Psoas muscle (tissue), 7 donors: ENCODE measurements at regions not wholly inside any gene's neighbourhood (a gene's known extent, or its start where the extent isn't known, plus 50 kb on each side); places are given as distances from the start of the nearest gene placed in this dataset.

Source experiments
- ATAC-seq, 4 donors: fragments of 200-7000 bp; cut with Tn5 transposase; one replicate each; pipeline ENCODE4 v1.9.1; 2020; ENCODE audit warnings: moderate library complexity in 3 of 4, mild to moderate bottlenecking in 2 of 4
- DNase-seq, 2 donors: peaks; one replicate each; pipeline ENCODE4 v3.0.0-alpha.2; 2020
- H3K27ac ChIP-seq: fragments of 200-600 bp; one replicate; pipeline ENCODE4 v1.8.0; 2022
- H3K27me3 ChIP-seq, 3 donors: fragments of 200-600 bp in 1 of 3; one replicate each; pipeline versions ENCODE4 v1.6.1 to v1.8.0; 2013 to 2022; ENCODE audit warnings: low read length in 2 of 3, mild to moderate bottlenecking in 2 of 3, moderate library complexity in 1 of 3; ENCODE audit not compliant: insufficient read depth in 3 of 3
- H3K36me3 ChIP-seq, 2 donors: fragments of 200-600 bp in 1 of 2; one replicate each; pipeline versions ENCODE4 v1.6.1 to v1.8.0; 2013 to 2022; ENCODE audit warnings: low read depth in 1 of 2, mild to moderate bottlenecking in 1 of 2, moderate library complexity in 1 of 2; ENCODE audit not compliant: insufficient read depth in 1 of 2
- H3K4me1 ChIP-seq: fragments of 200-600 bp; one replicate; pipeline ENCODE4 v1.8.0; 2022
- H3K4me3 ChIP-seq: fragments of 200-600 bp; one replicate; pipeline ENCODE4 v1.8.0; 2022; ENCODE audit warnings: mild to moderate bottlenecking
- H3K9me3 ChIP-seq: fragments of 200-600 bp; one replicate; pipeline ENCODE4 v1.8.0; 2022
- WGBS, 3 donors: extraction: QIAGEN DNeasy Blood & Tissue Kit; methylation state at CpG; one replicate each; pipeline versions ENCODE4 v1.1.6 to v1.1.7; 2013; 5-methylcytosine and 5-hydroxymethylcytosine counted together
- intact Hi-C, 2 donors: fragments of 100-400 bp; cut with DNase I; formaldehyde crosslinking; loops; one replicate each; pipeline versions ENCODE4 v1.11.0 to v1.14.2; 2022
- TF ChIP-seq, protein P1 (sequence below): fragments of 200-600 bp; IDR thresholded peaks from one replicate; pipeline ENCODE4 v1.8.0; 2022; ENCODE audit warnings: antibody characterized with exemption
- donor health status: healthy with polysubstance abuse.
- donor health status: DM: no; HTN: no; CAD: no; lungs with moderate emphysema.
- donor health status: Bipolar disorder and iron deficiency.
- donor health status: healthy.
- donor health status: DM: yes; HTN: yes; CAD: no.
- donor health status: DM: no; HTN: no; CAD: no.
- donor health status: DM: yes; HTN: yes; CAD: no.

DNA sequence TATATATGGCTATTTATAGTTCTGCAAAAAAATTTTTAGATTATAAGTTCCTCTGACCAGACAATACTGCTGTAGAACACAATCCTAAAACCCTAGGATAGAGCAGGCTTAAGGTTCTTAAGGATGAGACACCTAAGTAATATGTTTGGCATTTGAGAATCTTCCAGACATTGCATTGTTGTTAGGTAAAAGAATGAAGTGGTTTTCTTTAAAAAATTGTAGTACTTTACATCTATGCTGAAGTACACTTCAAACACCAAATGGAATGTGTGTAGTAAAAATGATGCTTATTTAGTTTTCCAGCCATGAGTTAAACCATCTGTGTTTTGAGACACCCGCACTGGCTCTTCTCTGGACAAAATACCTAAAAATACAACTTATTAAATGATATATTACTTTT lies 857.7 kb downstream of the OTOL1 start:
- 82 to 94% (median 85%) methylated on average over 1 of the region's 1 CpG for WGBS, 3 donors
- TF ChIP-seq, protein P1, sequence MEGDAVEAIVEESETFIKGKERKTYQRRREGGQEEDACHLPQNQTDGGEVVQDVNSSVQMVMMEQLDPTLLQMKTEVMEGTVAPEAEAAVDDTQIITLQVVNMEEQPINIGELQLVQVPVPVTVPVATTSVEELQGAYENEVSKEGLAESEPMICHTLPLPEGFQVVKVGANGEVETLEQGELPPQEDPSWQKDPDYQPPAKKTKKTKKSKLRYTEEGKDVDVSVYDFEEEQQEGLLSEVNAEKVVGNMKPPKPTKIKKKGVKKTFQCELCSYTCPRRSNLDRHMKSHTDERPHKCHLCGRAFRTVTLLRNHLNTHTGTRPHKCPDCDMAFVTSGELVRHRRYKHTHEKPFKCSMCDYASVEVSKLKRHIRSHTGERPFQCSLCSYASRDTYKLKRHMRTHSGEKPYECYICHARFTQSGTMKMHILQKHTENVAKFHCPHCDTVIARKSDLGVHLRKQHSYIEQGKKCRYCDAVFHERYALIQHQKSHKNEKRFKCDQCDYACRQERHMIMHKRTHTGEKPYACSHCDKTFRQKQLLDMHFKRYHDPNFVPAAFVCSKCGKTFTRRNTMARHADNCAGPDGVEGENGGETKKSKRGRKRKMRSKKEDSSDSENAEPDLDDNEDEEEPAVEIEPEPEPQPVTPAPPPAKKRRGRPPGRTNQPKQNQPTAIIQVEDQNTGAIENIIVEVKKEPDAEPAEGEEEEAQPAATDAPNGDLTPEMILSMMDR, result no peak
- no peak for DNase-seq

DNA sequence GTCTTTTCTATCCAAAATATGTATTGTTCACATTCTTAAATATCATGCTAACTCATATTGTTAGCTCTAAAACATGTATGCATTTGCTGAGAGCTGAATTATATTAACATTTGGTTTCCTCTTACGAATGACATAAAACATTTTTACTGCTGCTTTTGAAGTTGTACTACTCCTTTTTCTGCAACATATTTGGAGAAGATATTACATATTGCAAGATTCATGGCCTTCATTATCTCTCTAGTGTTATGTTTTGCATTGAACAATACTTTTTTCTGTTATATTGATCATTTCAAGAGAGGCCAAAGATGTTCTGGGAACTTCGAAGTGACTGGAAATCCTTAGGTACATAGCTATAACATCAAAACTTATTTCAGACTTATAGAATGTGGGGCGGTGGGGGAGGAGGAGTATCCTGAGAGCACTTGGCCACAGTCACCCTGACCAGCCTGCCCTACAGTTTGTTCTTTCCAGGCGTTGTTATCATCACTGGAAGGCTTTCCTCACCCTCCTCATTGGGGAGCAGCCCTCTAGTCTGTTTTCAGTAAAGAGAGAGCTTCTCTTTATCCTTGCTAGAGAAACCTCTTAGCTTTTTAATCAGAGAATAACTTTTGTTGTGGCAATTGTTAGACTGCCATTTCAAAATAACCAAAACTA lies 868.6 kb downstream of the OTOL1 start:
- no peak overlapping the region for H3K4me3 ChIP-seq
- TF ChIP-seq, protein P1, result no peak
- WGBS, 3 donors, result 61 to 73% (median 68%) methylated on average over 4 of the region's 4 CpGs
- no peaks in the 10 kb centered on the region for H3K27me3 ChIP-seq
- intact Hi-C loops, result no loop called here
- H3K9me3 ChIP-seq, result no peaks in the 10 kb centered on the region
- no peak for DNase-seq
- no peak overlapping the region for H3K27ac ChIP-seq
- no peaks in the 10 kb centered on the region for H3K36me3 ChIP-seq
- ATAC-seq, result no peak
- H3K4me1 ChIP-seq, result peaks cover 16% of the 10 kb centered on the region

More for the DNA sequence above, 857.7 kb downstream of the OTOL1 start:
- H3K4me1 ChIP-seq, result no peaks in the 10 kb centered on the region
- intact Hi-C loops, result no loop called here
- H3K4me3 ChIP-seq, result no peak overlapping the region
- ATAC-seq, result no peak
- H3K36me3 ChIP-seq, result no peaks in the 10 kb centered on the region
- H3K27me3 ChIP-seq, result no peaks in the 10 kb centered on the region
- no peak overlapping the region for H3K27ac ChIP-seq
- H3K9me3 ChIP-seq, result no peaks in the 10 kb centered on the region

DNA sequence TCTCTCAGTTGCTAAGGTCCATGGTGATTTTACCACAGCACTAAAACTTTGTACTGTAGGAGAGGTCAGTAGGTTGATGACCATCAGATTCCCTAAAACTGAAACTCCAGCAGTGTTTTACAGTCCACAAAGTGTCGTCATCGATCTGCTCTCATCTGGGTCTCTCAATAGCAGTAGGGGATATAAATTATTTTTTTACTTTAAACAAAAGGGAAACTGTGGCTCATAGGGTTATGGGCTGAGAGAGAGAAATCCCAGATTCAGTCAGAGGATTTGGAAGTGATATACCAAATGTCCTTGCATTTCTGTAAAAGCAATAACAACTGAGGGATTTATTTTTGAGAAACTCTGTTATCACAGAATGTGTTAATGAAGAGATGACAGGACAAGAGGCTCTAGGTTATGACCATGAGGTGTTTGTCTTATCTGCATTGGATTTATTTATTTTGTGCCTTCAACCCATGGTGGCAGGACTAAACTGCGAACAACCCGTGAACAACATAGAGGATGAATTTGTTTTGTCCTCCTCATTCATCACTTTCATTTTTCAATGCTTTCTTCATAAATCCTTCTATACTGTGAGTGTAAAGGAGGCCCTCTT lies 869.7 kb downstream of the OTOL1 start:
- intact Hi-C loops, result no loop called here
- 77 to 86% (median 85%) methylated on average over 4 of the region's 4 CpGs for WGBS, 3 donors
- Histone ChIP-seq H3K27me3 (no peaks in the 10 kb centered on the region), H3K9me3 (no peaks in the 10 kb centered on the region), H3K27ac (no peak overlapping the region), H3K4me1 (peaks cover 21% of the 10 kb centered on the region), H3K36me3 (no peaks in the 10 kb centered on the region), H3K4me3 (no peak overlapping the region)
- TF ChIP-seq, protein P1, result no peak
- no peak for ATAC-seq
- DNase-seq, result no peak

DNA sequence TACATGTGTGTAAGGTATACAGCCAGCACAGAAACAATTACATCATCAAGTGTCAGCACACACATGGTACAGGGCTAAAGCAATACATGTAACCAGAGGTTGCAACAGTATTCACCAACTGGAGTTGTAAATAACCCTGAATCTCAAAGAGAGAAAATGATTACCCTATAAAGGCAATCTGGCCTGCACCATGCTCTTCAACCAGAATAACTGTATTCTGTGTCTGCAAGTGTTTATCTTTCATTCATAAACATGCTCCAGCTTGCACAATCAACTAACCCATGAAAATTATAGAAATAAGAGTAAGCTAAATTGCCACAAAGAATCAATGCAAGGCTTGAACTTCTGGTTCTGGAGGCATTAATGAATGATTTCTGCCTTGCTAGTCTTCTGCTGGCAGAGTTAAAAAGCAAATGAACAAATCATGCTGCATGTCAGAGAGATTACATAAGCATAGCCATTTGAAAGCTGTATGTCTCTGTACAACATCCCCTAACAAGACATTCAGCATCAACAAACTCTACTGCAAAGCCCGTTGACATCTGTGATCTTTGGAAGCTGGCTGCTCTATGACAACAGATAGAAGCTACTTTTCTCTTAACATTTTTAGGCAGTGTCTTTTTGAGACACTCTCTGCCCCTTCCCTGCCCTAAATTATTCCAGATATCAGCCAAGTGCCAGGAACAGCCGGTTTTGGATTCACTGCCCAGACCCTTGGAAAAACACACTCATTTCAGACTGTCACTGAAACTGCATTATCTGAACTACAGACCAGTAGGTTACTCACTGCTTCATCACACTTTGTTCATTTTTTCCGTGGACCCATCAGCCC lies 871.0 kb downstream of the OTOL1 start:
- Histone ChIP-seq H3K27ac (no peak overlapping the region), H3K4me1 (peaks cover 21% of the 10 kb centered on the region), H3K4me3 (no peak overlapping the region), H3K36me3 (no peaks in the 10 kb centered on the region), H3K27me3 (no peaks in the 10 kb centered on the region), H3K9me3 (no peaks in the 10 kb centered on the region)
- WGBS, 3 donors, result 31 to 40% (median 33%) methylated on average over 3 of the region's 3 CpGs
- ATAC-seq (no peak), DNase-seq (no peak)
- intact Hi-C loops, result no loop called here
- TF ChIP-seq, protein P1, result no peak
